ENCODE measurements at regions not wholly inside any gene's neighbourhood (a gene's known extent, or its start where the extent isn't known, plus 50 kb on each side); places are given as distances from the start of the nearest gene placed in this dataset.

- Mint-ChIP-seq H3K4me1 (ENCODE audit: low read depth) (no peaks in the 10 kb centered on the region), H3K27ac (no peak overlapping the region), H3K9me3 (no peaks in the 10 kb centered on the region), H3K27me3 (no peaks in the 10 kb centered on the region), H3K4me3 (no peak overlapping the region), H3K36me3 (ENCODE audit: low read depth) (no peaks in the 10 kb centered on the region)
- no peak overlapping the region for H3K27ac ChIP-seq (ENCODE audit: low read depth in 1 of 2, low read length in 2 of 2)
- H3K9me3 ChIP-seq (ENCODE audit: control insufficient read depth in 1 of 2, insufficient read depth in 1 of 2, low read length in 2 of 2) = no peaks in the 10 kb centered on the region
- DNase-seq (no peak), ATAC-seq (ENCODE audit: poor library complexity) (no peak)
- ChIA-PET CTCF (no interaction called here), POLR2A (no interaction called here)
- no peaks in the 10 kb centered on the region for H3K27me3 ChIP-seq (ENCODE audit: control insufficient read depth in 1 of 2, insufficient read depth in 2 of 2, low read length in 2 of 2)
- H3K4me1 ChIP-seq (ENCODE audit: insufficient read depth, low read length) = no peaks in the 10 kb centered on the region
- no peaks in the 10 kb centered on the region for H3K36me3 ChIP-seq (ENCODE audit: insufficient read depth, low read length)
- H3K4me3 ChIP-seq (ENCODE audit: low read length) = no peak overlapping the region
- intact Hi-C loops (cut with DNase I, micrococcal nuclease) = no loop called here
- no peak for TF ChIP-seq CTCF (IDR thresholded peaks at IDR 0.05)
Measured at GRCh38 chr12:63220921-63221320, 69.9 kb upstream of the AVPR1A start.

GRCh38 chr12:63212316-63212715 is 61.3 kb upstream of the AVPR1A start:
- no peaks in the 10 kb centered on the region for H3K36me3 ChIP-seq (ENCODE audit: insufficient read depth, low read length)
- no peak overlapping the region for H3K27ac Mint-ChIP-seq
- no peak overlapping the region for H3K4me3 ChIP-seq (ENCODE audit: low read length)
- no peaks in the 10 kb centered on the region for H3K36me3 Mint-ChIP-seq (ENCODE audit: low read depth)
- H3K4me1 ChIP-seq (ENCODE audit: insufficient read depth, low read length) = no peaks in the 10 kb centered on the region
- H3K27ac ChIP-seq (ENCODE audit: low read depth in 1 of 2, low read length in 2 of 2) = no peak overlapping the region
- H3K27me3 Mint-ChIP-seq = no peaks in the 10 kb centered on the region
- CTCF ChIA-PET = no interaction called here
- intact Hi-C loops (cut with DNase I, micrococcal nuclease) = no loop called here
- POLR2A ChIA-PET = no interaction called here
- ATAC-seq (ENCODE audit: poor library complexity) (no peak), DNase-seq (no peak)
- no peak for TF ChIP-seq CTCF (IDR thresholded peaks at IDR 0.05)
- H3K4me1 Mint-ChIP-seq (ENCODE audit: low read depth) = no peaks in the 10 kb centered on the region
- H3K9me3 Mint-ChIP-seq = no peaks in the 10 kb centered on the region
- no peaks in the 10 kb centered on the region for H3K9me3 ChIP-seq (ENCODE audit: control insufficient read depth in 1 of 2, insufficient read depth in 1 of 2, low read length in 2 of 2)
- H3K27me3 ChIP-seq (ENCODE audit: control insufficient read depth in 1 of 2, insufficient read depth in 2 of 2, low read length in 2 of 2) = no peaks in the 10 kb centered on the region
- no peak overlapping the region for H3K4me3 Mint-ChIP-seq

GRCh38 chr12:63208956-63209355 is 58.0 kb upstream of the AVPR1A start:
- intact Hi-C loops (cut with DNase I, micrococcal nuclease) = no loop called here

More at GRCh38 chr12:63208956-63209355, 58.0 kb upstream of the AVPR1A start:
- H3K36me3 Mint-ChIP-seq (ENCODE audit: low read depth) = no peaks in the 10 kb centered on the region
- no peak overlapping the region for H3K27ac ChIP-seq (ENCODE audit: low read depth in 1 of 2, low read length in 2 of 2)
- no peak overlapping the region for H3K4me3 Mint-ChIP-seq
- CTCF ChIA-PET = no interaction called here
- H3K4me1 ChIP-seq (ENCODE audit: insufficient read depth, low read length) = no peaks in the 10 kb centered on the region
- no peak for ATAC-seq (ENCODE audit: poor library complexity)
- DNase-seq = no peak
- no peaks in the 10 kb centered on the region for H3K9me3 ChIP-seq (ENCODE audit: control insufficient read depth in 1 of 2, insufficient read depth in 1 of 2, low read length in 2 of 2)
- POLR2A ChIA-PET = no interaction called here
- no peaks in the 10 kb centered on the region for H3K9me3 Mint-ChIP-seq
- no peak for TF ChIP-seq CTCF (IDR thresholded peaks at IDR 0.05)
- no peak overlapping the region for H3K27ac Mint-ChIP-seq
- H3K36me3 ChIP-seq (ENCODE audit: insufficient read depth, low read length) = no peaks in the 10 kb centered on the region
- H3K27me3 ChIP-seq (ENCODE audit: control insufficient read depth in 1 of 2, insufficient read depth in 2 of 2, low read length in 2 of 2) = no peaks in the 10 kb centered on the region
- H3K4me1 Mint-ChIP-seq (ENCODE audit: low read depth) = no peaks in the 10 kb centered on the region
- H3K4me3 ChIP-seq (ENCODE audit: low read length) = no peak overlapping the region
- no peaks in the 10 kb centered on the region for H3K27me3 Mint-ChIP-seq
